ENCODE measurements at regions not wholly inside any gene's neighbourhood (a gene's known extent, or its start where the extent isn't known, plus 50 kb on each side); places are given as distances from the start of the nearest gene placed in this dataset.

DNA sequence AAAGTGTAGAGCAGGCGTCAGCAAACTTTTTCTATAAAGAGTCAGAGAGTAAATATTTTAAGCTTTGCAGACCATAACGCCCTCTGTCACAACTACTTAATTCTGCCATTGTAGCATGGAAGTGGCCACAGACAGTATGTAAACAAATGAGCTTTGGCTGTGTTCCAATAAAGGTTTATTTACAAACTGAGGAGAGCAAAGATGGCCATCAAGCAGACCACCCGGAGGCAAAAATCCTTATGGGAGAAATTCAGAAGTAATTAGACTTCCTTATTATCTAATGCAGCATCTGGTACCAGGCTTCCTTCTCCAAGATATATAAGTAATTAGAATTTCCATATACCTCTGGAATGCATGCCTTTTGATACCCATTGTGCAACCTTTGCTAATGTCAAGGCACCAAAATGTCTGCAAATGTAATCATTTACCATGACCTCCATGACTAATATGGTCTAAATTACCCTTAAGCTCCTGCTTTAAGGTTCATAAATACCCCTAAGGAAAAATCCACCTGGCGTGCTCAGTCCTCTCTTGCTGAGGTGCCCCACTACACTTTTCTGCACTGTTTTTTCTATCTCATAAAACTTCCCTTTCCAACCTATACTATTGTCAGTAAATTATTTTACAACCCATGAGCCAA lies 377.8 kb downstream of the MATN1 start:
- peak; percentile 69 for DNase-seq

GRCh38 chr1:30343562-30343961 lies 379.8 kb downstream of the MATN1 start:
- DNase-seq = no peak

DNA sequence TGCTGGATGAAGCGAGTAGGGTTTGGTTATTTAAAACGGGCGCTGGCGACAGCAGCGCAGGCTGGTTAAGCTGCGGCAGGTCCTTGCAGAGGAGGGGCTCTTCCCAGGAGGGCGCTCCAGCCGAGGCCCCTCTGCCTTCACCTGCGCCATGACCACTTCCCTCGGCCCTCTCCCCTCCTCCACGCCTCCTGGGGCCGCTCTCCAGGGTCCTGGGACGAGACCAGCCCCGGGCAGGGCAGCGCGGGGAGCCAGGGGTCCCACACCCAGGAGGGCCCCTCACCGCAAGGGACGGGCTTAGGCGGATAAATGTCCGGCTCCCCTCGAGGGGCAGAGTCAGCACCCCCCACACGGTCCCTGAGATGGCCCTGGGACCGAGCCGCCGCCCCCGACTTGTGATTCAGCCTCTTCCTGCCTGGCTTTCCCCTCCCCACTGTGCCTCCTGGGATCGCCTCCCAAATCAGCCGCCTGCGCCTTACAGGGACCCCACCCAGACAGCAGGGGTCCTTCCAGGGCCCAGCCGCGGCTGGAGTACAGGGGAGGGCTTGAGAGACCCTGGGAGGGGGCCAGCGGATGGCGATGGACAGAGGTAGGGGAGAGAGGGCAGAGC lies 380.7 kb downstream of the MATN1 start:
- DNase-seq = no peak

- DNase-seq = no peak
Measured at GRCh38 chr1:30340934-30341333, 382.5 kb downstream of the MATN1 start.

GRCh38 chr1:30339866-30340265 lies 383.5 kb downstream of the MATN1 start:
- DNase-seq = no peak

- DNase-seq = no peak
Measured at GRCh38 chr1:30338765-30339164, 384.6 kb downstream of the MATN1 start.

DNA sequence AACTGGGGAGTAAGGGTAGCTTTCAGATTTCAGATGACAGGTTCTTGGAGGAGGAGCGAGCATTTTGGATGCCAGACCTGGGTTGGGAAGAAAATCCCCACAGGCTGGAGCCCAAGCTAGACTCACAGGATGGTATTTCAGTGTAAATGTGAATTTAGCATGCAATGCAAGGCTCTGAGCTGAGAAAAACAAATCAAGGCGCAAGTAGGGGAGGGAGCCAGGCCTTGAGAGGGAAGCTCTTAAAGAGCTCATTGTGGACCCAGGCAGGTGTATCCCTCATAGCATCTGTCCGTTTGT lies 386.1 kb downstream of the MATN1 start:
- no peak for DNase-seq

- DNase-seq = no peak
Measured at GRCh38 chr1:30336550-30337323, 386.6 kb downstream of the MATN1 start.

GRCh38 chr1:30335997-30336390 lies 387.4 kb downstream of the MATN1 start:
- no peak for DNase-seq

- no peak for DNase-seq
Measured at GRCh38 chr1:30335389-30335996, 387.9 kb downstream of the MATN1 start.

DNA sequence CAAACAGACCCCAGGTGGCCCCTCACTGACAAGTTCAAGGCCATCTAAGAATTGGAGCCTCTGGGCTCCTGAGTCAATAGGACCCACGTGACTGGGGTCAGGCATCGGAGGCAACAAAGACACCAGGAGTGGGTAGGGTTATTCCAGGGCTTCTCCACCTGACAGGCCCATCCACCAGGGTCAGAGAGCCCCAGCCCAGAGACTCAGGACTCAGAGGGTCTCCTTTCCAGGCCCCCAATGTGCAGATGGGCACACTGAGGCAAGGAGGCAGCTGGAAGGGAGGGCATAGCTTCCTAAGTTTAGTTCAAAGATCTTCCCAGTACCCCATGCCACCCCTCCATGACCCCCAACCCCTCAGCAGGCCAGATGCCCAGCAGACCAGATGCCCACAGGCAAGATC lies 388.6 kb downstream of the MATN1 start:
- DNase-seq = no peak

- no peak for DNase-seq
Measured at GRCh38 chr1:30332116-30333094, 391.0 kb downstream of the MATN1 start.

DNA sequence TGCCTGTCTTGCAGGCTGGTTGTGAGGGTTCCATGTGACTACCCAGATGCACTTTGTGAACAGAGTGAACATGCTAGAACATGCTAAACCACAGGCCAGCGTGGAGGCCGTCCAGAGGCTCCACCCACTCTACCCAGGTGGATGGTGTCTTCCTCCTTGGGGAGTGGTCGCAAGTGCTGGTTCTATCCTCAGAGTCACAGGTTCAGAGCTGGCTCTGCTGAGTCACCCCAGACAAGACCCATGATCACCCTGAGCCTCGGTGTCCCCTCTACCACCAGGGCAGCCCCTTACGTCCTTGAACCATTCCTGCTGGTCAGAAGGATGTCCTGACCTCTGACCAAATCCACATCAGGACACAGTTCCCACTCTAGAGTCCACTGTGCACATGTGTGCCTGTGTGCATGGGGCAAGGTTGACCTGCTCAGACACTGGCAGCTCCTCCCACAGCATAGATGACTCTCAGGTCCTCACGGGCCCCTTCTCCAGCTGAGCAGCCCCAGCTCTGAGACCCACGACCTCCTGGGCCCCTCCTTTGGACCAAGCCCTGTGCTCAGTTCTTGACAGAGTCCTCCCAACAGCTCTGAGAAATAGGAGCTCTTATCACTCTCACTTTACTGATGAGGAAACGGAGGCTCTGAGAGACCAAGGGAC lies 391.8 kb downstream of the MATN1 start:
- DNase-seq = no peak

GRCh38 chr1:30330644-30331043 lies 392.7 kb downstream of the MATN1 start:
- DNase-seq = no peak

DNA sequence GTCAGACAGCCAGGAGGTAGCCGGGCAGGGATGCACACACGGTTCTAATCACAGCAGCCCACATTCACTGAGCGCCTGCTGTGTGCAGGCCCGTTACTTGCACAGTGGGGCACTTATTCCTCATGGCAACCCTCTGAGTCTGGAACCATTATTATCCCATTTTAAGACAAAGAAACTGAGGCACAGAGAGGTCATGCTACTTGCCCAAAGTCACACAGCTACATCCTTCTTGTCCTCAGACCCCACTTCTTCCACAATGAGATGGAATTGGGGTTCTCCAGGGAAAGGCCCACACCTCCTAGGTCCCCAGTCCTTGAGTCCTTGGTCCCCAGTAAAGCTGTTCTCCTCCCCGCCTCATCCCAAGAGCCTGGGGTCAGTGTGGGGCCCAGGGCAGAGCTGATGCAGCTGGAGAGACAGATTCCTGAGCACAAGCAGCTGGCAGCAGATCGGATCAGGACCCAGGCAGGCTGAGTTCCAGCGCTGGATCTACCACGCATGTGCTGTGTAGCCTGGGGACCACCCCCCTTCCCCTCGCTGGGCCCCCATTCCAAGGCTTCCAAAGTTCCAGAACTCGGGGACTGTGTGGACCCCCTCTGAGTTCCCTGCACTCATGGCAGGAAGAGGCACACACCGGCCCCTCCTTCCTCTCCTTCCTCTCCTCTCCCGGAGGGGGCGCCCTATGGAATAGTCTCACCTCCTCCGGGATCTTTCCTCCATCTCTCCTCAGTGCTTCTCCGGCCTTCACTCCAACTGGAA lies 393.4 kb downstream of the MATN1 start:
- no peak for DNase-seq

GRCh38 chr1:30329263-30329753 lies 394.1 kb downstream of the MATN1 start:
- DNase-seq = no peak

- DNase-seq = no peak
Measured at GRCh38 chr1:30328401-30329262, 394.8 kb downstream of the MATN1 start.

- DNase-seq = no peak
Measured at GRCh38 chr1:30328100-30328370, 395.4 kb downstream of the MATN1 start.

DNA sequence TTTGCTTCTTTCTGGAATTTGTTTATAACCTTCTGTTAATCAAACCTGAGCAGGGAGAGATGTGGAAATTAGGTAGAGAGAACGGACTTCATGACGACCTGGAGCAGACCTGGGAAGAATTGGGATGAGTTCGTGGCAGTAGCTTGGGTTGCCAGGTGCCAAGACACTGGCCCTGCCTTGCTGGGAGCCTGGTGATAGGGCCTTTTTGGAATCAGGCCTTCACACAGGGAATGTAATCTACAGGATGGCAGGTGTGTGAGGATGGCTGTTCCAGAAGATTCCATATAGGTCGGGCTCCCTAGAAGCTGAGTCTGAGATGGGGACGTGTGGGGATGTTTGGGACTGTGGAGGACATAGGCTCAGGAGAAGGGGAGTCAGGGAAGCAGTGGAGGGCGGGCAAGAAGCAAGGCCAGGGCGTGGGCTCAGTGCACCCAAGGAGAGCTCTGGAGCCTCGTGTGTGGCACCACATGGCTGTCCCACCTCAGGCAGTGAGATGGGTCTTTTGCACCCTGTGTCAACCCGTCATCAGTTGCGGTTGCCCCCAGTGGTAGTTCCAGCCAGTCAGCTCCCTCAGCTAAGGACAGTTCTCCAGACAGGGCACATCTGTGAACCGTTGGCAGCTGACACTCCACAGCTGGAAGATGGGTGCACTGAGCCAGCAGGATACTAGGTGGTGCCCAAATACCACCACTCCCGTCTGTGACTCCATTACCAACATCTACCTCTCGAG lies 395.9 kb downstream of the MATN1 start:
- DNase-seq = no peak

- no peak for DNase-seq
Measured at GRCh38 chr1:30325999-30326398, 397.4 kb downstream of the MATN1 start.

All from DMS153 (cell line).